Activated CD4-positive, CD25-positive, alpha-beta regulatory T cell (primary cell): ENCODE measurements at regions not wholly inside any gene's neighbourhood (a gene's known extent, or its start where the extent isn't known, plus 50 kb on each side); places are given as distances from the start of the nearest gene placed in this dataset.

Experiments used
- DNase-seq, 4 experiments: peaks; one replicate each; lab custom pipeline; 2025; lab: John Stamatoyannopoulos, UW

- DNase-seq = no peak
These were observed 543.0 kb downstream of the SPRY1 start for GRCh38 chr4:123939621-123940020.

GRCh38 chr4:123940604-123941003, 544.0 kb downstream of the SPRY1 start:
- no peak for DNase-seq

GRCh38 chr4:123941306-123941705, 544.7 kb downstream of the SPRY1 start:
- no peak for DNase-seq

GRCh38 chr4:123943976-123944375, 547.4 kb downstream of the SPRY1 start:
- DNase-seq = no peak

GRCh38 chr4:123945301-123945700, 548.7 kb downstream of the SPRY1 start:
- DNase-seq = no peak

GRCh38 chr4:123950530-123950929, 553.9 kb downstream of the SPRY1 start:
- no peak for DNase-seq

GRCh38 chr4:123952530-123953274, 556.1 kb downstream of the SPRY1 start:
- no peak for DNase-seq

GRCh38 chr4:123953566-123953965, 557.0 kb downstream of the SPRY1 start:
- DNase-seq = no peak

- DNase-seq = no peak
These were observed 557.6 kb downstream of the SPRY1 start for GRCh38 chr4:123954220-123954619.

GRCh38 chr4:123955167-123955800, 558.7 kb downstream of the SPRY1 start:
- no peak for DNase-seq

GRCh38 chr4:123956204-123956603, 559.6 kb downstream of the SPRY1 start:
- no peak for DNase-seq

GRCh38 chr4:123966990-123967769, 570.6 kb downstream of the SPRY1 start:
- DNase-seq = no peak

- no peak for DNase-seq
These were observed 575.4 kb downstream of the SPRY1 start for GRCh38 chr4:123972031-123972430.

- no peak for DNase-seq
These were observed 578.0 kb downstream of the SPRY1 start for GRCh38 chr4:123974386-123975149.

- no peak for DNase-seq
These were observed 579.7 kb downstream of the SPRY1 start for GRCh38 chr4:123976285-123976684.

- no peak for DNase-seq
These were observed 580.2 kb downstream of the SPRY1 start for GRCh38 chr4:123976819-123977218.

GRCh38 chr4:123977641-123978081, 581.1 kb downstream of the SPRY1 start:
- no peak for DNase-seq

GRCh38 chr4:123978637-123979036, 582.0 kb downstream of the SPRY1 start:
- no peak for DNase-seq

- DNase-seq = no peak
These were observed 584.2 kb downstream of the SPRY1 start for GRCh38 chr4:123980736-123981300.

GRCh38 chr4:123984886-123985285, 588.3 kb downstream of the SPRY1 start:
- no peak for DNase-seq

GRCh38 chr4:123986268-123986798, 589.7 kb downstream of the SPRY1 start:
- no peak for DNase-seq
